ENCODE measurements at regions not wholly inside any gene's neighbourhood (a gene's known extent, or its start where the extent isn't known, plus 50 kb on each side); places are given as distances from the start of the nearest gene placed in this dataset.
"Not testable (repeated sequence)": the region's sequence is repeated elsewhere in the genome, so short reads cannot be mapped to it uniquely, and the experiment has no call there.

DNA sequence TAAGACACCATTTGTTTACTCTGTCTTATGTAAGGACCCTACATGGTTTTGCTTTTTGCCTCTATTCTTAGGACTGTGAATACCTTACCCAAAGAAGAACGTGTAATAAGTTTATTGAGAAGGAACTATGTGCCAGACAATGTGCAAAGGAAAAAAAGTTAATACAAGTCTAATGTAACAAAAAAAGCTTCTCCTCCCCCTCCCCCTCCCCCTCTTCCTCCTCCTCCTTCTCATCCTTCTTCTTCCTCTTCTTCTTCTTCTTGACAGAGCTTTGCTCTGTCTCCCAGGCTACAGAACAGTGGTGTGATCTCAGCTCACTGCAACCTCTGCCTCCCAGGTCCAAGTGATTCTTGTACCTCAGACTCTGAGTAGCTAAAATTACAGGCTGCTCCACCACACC lies 50.9 kb upstream of the MITF start:
- no peak for ATAC-seq
- no peaks in the 10 kb centered on the region for H3K9me3 Mint-ChIP-seq (ENCODE audit: low read depth)
- POLR2A ChIA-PET: no interaction called here
- no peak for DNase-seq
- intact Hi-C loops (cut with DNase I, micrococcal nuclease): loop anchor here in 1 of 2 experiments (10.0 kb wide), 1 partner anchor 256 kb away; no protein-coding TSS in a partner anchor
- H3K27me3 Mint-ChIP-seq: peaks cover 2% of the 10 kb centered on the region
- CTCF ChIA-PET: interaction anchor here (0.6 kb wide), 1 partner anchor 20 kb away, joined by 3 read pairs; no protein-coding TSS in a partner anchor
- H3K4me1 Mint-ChIP-seq: no peaks in the 10 kb centered on the region
- no peak overlapping the region for H3K27ac Mint-ChIP-seq
- no peaks in the 10 kb centered on the region for H3K36me3 Mint-ChIP-seq (ENCODE audit: low read depth)
- no peak overlapping the region for H3K4me3 Mint-ChIP-seq

DNA sequence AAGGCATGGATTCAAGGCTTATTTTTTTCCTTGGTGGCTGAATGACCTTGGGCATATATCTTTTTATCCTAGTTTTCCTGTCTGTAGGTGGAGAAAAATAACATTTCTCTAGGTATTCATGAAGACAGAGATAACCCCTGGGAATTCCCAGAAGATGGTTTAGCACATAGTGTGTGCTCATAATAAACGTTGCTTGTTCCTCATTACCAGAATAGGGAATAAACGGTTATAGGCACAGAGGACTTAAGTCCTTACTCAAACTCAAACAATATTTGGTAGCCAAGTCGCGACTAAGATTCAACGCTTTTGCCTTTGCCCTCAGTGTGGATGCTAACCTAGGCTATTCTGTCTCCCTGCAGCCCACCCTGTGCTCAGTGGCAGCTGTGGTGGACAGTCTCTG lies 51.6 kb upstream of the MITF start:
- no peak for DNase-seq
- CTCF ChIA-PET: no interaction called here
- Mint-ChIP-seq H3K4me1 (no peaks in the 10 kb centered on the region), H3K4me3 (no peak overlapping the region), H3K36me3 (ENCODE audit: low read depth) (no peaks in the 10 kb centered on the region), H3K9me3 (ENCODE audit: low read depth) (no peaks in the 10 kb centered on the region), H3K27ac (no peak overlapping the region), H3K27me3 (peaks cover 2% of the 10 kb centered on the region)
- ATAC-seq: no peak
- POLR2A ChIA-PET: no interaction called here
- intact Hi-C loops (cut with DNase I, micrococcal nuclease): loop anchor here in 1 of 2 experiments (10.0 kb wide), 1 partner anchor 257 kb away; no protein-coding TSS in a partner anchor

DNA sequence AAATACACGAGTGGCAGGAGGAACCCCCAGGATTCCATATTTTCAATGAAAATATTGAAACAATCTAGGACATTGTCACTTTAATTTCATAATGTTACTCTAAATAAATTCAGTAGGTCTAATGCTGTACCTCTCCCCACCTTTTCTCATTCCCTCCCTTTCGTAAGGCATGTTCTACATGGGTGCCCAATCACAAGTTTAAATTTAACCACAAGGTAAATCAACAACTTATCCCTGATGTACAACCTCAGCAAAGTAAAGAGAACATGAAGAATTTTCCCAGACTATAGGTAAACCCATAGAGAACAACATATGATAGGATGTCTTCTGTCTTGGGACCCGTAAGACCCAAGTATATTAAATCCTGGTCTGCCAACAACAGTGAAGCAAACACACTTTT lies 53.2 kb upstream of the MITF start:
- CTCF ChIA-PET: no interaction called here
- POLR2A ChIA-PET: no interaction called here
- no peak overlapping the region for H3K27ac Mint-ChIP-seq
- H3K4me3 Mint-ChIP-seq: no peak overlapping the region
- intact Hi-C loops (cut with DNase I, micrococcal nuclease): loop anchor here in 1 of 2 experiments (10.0 kb wide), 1 partner anchor 259 kb away; no protein-coding TSS in a partner anchor
- H3K27me3 Mint-ChIP-seq: peaks cover 2% of the 10 kb centered on the region
- ATAC-seq (no peak), DNase-seq (no peak)
- no peaks in the 10 kb centered on the region for H3K4me1 Mint-ChIP-seq
- H3K36me3 Mint-ChIP-seq (ENCODE audit: low read depth): no peaks in the 10 kb centered on the region
- no peaks in the 10 kb centered on the region for H3K9me3 Mint-ChIP-seq (ENCODE audit: low read depth)

DNA sequence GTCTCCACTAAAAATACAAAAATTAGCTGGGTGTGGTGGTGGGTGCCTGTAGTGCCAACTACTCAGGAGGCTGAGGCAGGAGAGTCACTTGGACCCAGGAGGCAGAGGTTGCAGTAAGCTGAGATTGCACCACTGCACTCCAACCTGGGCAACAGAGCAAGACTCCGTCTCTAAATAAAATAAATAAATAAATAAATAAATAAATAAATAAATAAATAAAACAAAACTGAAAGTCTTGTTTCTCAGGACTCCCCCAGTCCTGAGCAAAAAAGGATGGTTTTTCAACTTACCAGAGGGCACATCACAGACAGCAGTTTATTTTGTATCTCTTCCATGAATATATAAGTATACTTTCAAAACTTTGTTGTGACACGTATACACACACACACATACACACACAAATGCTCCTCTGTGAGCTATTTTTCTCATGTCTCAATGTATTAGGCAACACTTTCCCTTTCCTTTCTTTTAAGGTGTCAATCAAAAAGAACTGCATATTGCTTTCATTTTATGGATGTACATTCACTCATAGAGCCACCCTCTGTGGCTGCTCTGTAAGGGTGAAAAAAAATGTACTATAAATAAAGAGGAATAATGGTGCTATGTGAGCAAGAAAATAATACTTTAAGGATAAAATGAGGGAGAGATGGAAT lies 54.8 kb upstream of the MITF start:
- H3K4me1 Mint-ChIP-seq: no peaks in the 10 kb centered on the region
- no peaks in the 10 kb centered on the region for H3K9me3 Mint-ChIP-seq (ENCODE audit: low read depth)
- no peak overlapping the region for H3K4me3 Mint-ChIP-seq
- ChIA-PET POLR2A (no interaction called here), CTCF (no interaction called here)
- H3K27me3 Mint-ChIP-seq: no peaks in the 10 kb centered on the region
- no peak overlapping the region for H3K27ac Mint-ChIP-seq
- no peak for DNase-seq
- no peak for ATAC-seq
- no peaks in the 10 kb centered on the region for H3K36me3 Mint-ChIP-seq (ENCODE audit: low read depth)
- intact Hi-C loops (cut with DNase I, micrococcal nuclease): loop anchor here in 1 of 2 experiments (10.0 kb wide), 1 partner anchor 260 kb away; no protein-coding TSS in a partner anchor

DNA sequence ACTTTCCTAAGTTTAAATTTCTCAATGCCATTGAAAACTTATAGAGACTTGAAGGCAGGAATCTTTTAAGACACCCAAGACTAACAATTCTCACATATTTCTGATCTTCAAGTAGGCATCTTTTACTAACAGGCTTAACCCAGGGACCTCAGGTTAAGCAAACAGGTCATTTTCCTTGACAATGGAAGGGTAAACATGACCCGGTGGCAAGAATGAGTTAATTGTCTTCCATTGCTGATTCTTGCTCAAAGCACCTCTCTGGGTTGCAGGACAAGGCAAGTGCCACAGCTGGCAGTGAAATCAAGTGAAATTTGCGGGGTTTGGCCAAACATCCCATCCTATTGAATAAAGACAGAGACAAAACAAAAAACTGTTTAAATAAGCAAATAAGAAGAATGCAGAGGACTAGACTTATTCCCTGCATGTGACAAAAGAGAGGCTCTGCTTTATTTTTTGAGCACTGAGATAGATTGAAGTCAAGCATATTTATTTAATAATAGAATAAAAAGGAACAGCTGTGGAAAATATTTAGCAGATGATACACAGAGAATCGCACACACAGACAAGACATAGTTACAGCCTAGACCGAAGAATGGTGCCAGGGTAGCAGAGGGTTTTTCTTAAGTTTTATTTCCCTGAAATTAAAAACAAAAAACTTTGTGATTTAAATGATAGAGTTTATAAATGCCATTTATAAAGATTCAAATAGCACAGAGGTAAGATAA lies 56.0 kb upstream of the MITF start:
- Mint-ChIP-seq H3K27ac (no peak overlapping the region), H3K9me3 (ENCODE audit: low read depth) (no peaks in the 10 kb centered on the region), H3K27me3 (peaks cover 2% of the 10 kb centered on the region), H3K36me3 (ENCODE audit: low read depth) (no peaks in the 10 kb centered on the region), H3K4me3 (no peak overlapping the region), H3K4me1 (no peaks in the 10 kb centered on the region)
- POLR2A ChIA-PET: no interaction called here
- no peak for ATAC-seq
- CTCF ChIA-PET: no interaction called here
- no peak for DNase-seq
- intact Hi-C loops (cut with DNase I, micrococcal nuclease): loop anchor here in 1 of 2 experiments (10.0 kb wide), 1 partner anchor 262 kb away; no protein-coding TSS in a partner anchor

DNA sequence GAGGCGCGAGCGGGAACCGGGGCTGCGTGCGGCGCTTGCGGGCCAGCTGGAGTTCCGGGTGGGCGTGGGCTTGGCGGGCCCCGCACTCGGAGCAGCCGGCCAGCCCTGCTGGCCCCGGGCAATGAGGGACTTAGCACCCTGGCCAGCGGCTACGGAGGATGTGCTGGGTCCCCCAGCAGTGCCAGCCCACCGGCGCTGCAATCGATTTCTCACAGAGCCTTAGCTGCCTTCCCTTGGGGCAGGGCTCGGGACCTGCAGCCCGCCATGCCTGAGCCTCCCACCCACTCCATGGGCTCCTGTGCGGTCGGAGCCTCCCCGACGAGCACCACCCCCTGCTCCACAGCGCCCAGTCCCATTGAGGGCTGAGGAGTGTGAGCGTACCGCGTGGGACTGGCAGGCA lies 61.8 kb upstream of the MITF start:
- intact Hi-C loops (cut with DNase I, micrococcal nuclease): loop anchor here (10.0 kb wide), 2 partner anchors 233 to 553 kb away; partner anchors contain the start of gene LMOD3 (in 1 of the 2)

DNA sequence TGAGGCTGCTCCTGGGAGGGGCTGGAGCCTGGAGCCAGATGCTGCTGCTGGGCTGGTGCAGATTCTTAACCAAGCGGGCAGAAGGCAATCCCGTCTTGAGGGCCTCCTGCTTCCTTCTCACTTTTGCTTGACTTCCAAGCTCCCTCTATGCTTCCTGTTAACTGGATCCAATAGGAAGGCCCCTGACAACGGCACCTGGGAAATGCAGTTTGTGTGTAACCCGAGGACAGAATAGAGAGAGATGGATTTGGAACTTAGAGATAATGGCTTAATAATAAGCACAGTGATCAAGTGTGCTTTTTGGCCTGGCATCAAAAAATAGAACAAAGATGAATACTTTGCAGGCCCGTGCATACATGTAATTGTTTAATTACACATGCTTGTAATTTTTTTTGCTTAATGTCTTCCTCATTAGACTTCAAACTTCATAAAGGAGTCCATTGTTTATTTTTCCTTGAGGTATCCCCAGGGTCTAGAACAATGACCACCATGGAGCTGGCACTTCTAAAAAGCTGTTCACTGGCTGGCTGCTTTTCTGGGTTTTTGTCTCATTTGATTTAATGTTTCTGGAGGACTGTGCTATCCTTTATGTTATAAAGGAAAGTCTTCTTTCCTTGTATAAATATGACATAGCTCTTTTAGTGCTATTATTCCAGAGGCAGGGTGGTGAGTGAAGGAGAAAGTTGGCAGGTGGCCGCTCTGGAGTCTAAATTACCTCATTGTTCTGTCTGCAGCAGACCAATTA lies 63.3 kb upstream of the MITF start:
- intact Hi-C loops (cut with DNase I, micrococcal nuclease): loop anchor here (10.0 kb wide), 2 partner anchors 231 to 551 kb away; partner anchors contain the start of gene LMOD3 (in 1 of the 2)

More for the DNA sequence above, 61.8 kb upstream of the MITF start:
- ATAC-seq; H3K36me3 Mint-ChIP-seq (ENCODE audit: low read depth); H3K27ac Mint-ChIP-seq; CTCF ChIA-PET; H3K4me1 Mint-ChIP-seq; DNase-seq; H3K27me3 Mint-ChIP-seq; H3K9me3 Mint-ChIP-seq (ENCODE audit: low read depth); H3K4me3 Mint-ChIP-seq; POLR2A ChIA-PET: not testable (repeated sequence)

DNA sequence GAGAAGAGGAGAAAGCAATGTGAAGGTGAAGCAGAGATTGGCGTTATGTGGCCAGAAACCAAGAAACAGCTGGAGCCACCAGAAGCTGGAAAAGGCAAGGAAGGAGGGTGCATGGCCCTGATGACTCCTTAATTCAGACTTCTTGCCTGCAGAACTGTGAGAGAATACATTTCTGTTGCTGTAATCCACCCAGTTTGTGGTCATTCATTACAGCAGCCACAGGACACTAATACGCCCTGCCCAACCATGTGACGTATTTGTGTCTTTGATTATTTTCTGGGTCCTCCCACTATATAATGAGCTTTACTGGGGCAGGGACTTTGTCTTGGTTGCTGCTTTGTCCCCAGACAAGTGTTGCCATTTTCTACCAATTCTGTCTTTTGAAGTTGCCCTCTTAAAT lies 64.5 kb upstream of the MITF start:
- DNase-seq (no peak), ATAC-seq (no peak)
- H3K36me3 Mint-ChIP-seq (ENCODE audit: low read depth): no peaks in the 10 kb centered on the region
- H3K27ac Mint-ChIP-seq: no peak overlapping the region
- POLR2A ChIA-PET: no interaction called here
- intact Hi-C loops (cut with DNase I, micrococcal nuclease): loop anchor here (5.0 to 10.0 kb wide), 3 partner anchors 230 to 550 kb away; partner anchors contain the start of gene LMOD3 (in 1 of the 2)
- CTCF ChIA-PET: interaction anchor here (0.6 to 0.7 kb wide), 3 partner anchors 9 to 511 kb away, joined by 3 read pairs; no protein-coding TSS in a partner anchor
- no peak overlapping the region for H3K4me3 Mint-ChIP-seq
- no peaks in the 10 kb centered on the region for H3K9me3 Mint-ChIP-seq (ENCODE audit: low read depth)
- H3K4me1 Mint-ChIP-seq: no peaks in the 10 kb centered on the region
- peaks cover 2% of the 10 kb centered on the region for H3K27me3 Mint-ChIP-seq

More for the DNA sequence above, 63.3 kb upstream of the MITF start:
- no peak overlapping the region for H3K4me3 Mint-ChIP-seq
- no peak for ATAC-seq
- no peak for DNase-seq
- ChIA-PET CTCF (no interaction called here), POLR2A (interaction anchor here (0.6 kb wide), 1 partner anchor 1201 kb away, joined by 3 read pairs; no protein-coding TSS in a partner anchor)
- no peaks in the 10 kb centered on the region for H3K36me3 Mint-ChIP-seq (ENCODE audit: low read depth)
- no peaks in the 10 kb centered on the region for H3K9me3 Mint-ChIP-seq (ENCODE audit: low read depth)
- H3K27me3 Mint-ChIP-seq: peaks cover 2% of the 10 kb centered on the region
- no peaks in the 10 kb centered on the region for H3K4me1 Mint-ChIP-seq
- no peak overlapping the region for H3K27ac Mint-ChIP-seq

DNA sequence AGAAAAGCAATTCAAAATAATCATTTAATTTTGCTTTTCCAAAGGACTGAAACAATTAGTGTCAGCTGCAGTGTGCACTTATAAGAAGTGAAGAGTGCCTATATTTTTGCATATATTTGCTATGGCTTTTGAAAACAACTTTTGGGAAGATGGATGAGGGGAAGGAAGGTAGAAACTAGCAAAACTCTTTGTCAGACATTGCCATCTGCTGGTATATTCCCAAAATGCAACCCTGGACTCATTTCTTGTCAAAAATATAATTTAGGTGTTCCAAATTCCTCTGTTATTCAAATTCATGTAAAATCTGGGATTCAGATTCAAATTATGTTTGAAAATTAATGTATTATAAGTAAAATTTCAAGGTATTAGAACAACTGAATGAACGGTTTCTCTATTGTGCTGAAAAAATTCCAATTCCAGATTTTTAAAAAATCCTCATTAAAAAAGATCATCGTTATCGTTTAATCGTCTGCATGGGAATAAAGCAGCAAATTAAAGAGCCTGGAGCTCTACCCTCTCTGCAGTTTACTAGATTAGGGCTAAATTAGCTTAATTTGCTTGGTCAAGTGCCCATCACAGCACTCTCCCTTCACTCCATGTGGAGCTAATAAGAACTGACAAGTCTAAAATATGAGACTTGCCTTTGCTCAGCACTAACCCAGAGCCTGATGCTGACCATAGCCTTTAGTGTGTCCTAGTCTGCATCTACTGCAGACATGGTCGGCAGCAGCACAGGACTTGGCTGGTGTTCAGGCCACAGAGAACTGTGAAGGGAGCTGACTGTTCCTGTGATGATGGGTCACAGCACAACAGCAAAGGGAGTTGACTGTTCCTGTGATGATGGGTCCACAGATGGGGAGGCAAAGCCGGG lies 67.9 kb upstream of the MITF start:
- ChIA-PET POLR2A (no interaction called here), CTCF (interaction anchor here (0.6 to 1.3 kb wide), 4 partner anchors 13 to 509 kb away, joined by 3 to 6 read pairs (median 3); no protein-coding TSS in a partner anchor)
- no peaks in the 10 kb centered on the region for H3K27me3 Mint-ChIP-seq
- peak; percentile 11 for DNase-seq
- intact Hi-C loops (cut with DNase I, micrococcal nuclease): loop anchor here (1.0 to 10.0 kb wide), 6 partner anchors 227 to 551 kb away; partner anchors contain the start of gene LMOD3 (in 1 of the 2)
- ATAC-seq: no peak
- no peak overlapping the region for H3K27ac Mint-ChIP-seq
- no peak overlapping the region for H3K4me3 Mint-ChIP-seq
- no peaks in the 10 kb centered on the region for H3K4me1 Mint-ChIP-seq
- H3K36me3 Mint-ChIP-seq (ENCODE audit: low read depth): no peaks in the 10 kb centered on the region
- H3K9me3 Mint-ChIP-seq (ENCODE audit: low read depth): no peaks in the 10 kb centered on the region

DNA sequence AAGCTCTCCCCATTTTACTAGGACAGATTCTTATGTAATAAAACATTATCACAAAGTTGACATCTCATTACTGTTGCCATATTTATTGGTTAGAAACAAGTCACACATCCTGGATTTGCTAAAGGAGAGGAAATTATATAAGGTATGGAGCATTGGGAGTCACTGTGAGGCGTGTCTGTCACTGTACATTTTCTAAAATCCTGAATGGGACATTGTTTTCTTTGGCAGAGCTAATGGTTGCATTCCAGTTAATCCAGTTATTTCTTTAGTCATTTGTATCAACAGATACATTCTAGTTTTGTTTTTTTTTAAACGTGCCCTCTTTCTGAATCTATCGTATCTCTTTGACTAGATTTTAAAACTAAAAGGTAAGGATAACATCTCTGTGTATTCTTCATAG lies 70.2 kb upstream of the MITF start:
- H3K27ac Mint-ChIP-seq: no peak overlapping the region
- intact Hi-C loops (cut with DNase I, micrococcal nuclease): no loop called here
- POLR2A ChIA-PET: no interaction called here
- H3K36me3 Mint-ChIP-seq (ENCODE audit: low read depth): no peaks in the 10 kb centered on the region
- ATAC-seq (no peak), DNase-seq (no peak)
- no peaks in the 10 kb centered on the region for H3K27me3 Mint-ChIP-seq
- H3K4me3 Mint-ChIP-seq: no peak overlapping the region
- H3K4me1 Mint-ChIP-seq: no peaks in the 10 kb centered on the region
- no peaks in the 10 kb centered on the region for H3K9me3 Mint-ChIP-seq (ENCODE audit: low read depth)
- CTCF ChIA-PET: interaction anchor here (0.7 to 0.8 kb wide), 2 partner anchors 9 to 131 kb away, joined by 3 read pairs; no protein-coding TSS in a partner anchor
